RWPE1 (cell line): ENCODE measurements at regions not wholly inside any gene's neighbourhood (a gene's known extent, or its start where the extent isn't known, plus 50 kb on each side); places are given as distances from the start of the nearest gene placed in this dataset.

Experiments used
- CTCF ChIA-PET: fragments of 350-600 bp; sonication (Branson Sonifier 250); formaldehyde crosslinking; extraction: SDS; loops from one replicate; lab custom pipeline; 2021; lab: Yijun Ruan, JAX
- POLR2A ChIA-PET: fragments of 400-600 bp; formaldehyde crosslinking; extraction: SDS; loops from one replicate; lab custom pipeline; 2020; ENCODE audit warnings: antibody characterized with exemption; ENCODE audit not compliant: low non-redundant PET; lab: Yijun Ruan, JAX
- DNase-seq: peaks from one replicate; pipeline ENCODE4 v3.0.0; 2012; ENCODE audit warnings: low spot score
- H3K27ac ChIP-seq: fragments of 450-650 bp; 2 replicates; pipeline ENCODE4 v1.5.1; 2017
- CTCF ChIP-seq: fragments of 450-650 bp; conservative IDR thresholded peaks from 2 replicates; pipeline ENCODE4 v1.5.1; 2017; ENCODE audit warnings: low read depth, mild to moderate bottlenecking

GRCh38 chr6:8279041-8279805, 156.1 kb downstream of the SLC35B3 start:
- DNase-seq = no peak
- ChIA-PET CTCF (no interaction called here), POLR2A (no interaction called here)
- no peak overlapping the region for H3K27ac ChIP-seq
- no peak for TF ChIP-seq CTCF

GRCh38 chr6:8278562-8278961, 156.8 kb downstream of the SLC35B3 start:
- H3K27ac ChIP-seq = no peak overlapping the region
- no peak for TF ChIP-seq CTCF
- DNase-seq = no peak
- ChIA-PET CTCF (no interaction called here), POLR2A (no interaction called here)

- DNase-seq = no peak
- H3K27ac ChIP-seq = no peak overlapping the region
- CTCF ChIA-PET = no interaction called here
- POLR2A ChIA-PET = no interaction called here
- no peak for TF ChIP-seq CTCF
Measured at GRCh38 chr6:8277769-8278168, 157.6 kb downstream of the SLC35B3 start.

GRCh38 chr6:8276148-8276547, 159.2 kb downstream of the SLC35B3 start:
- POLR2A ChIA-PET = no interaction called here
- H3K27ac ChIP-seq = no peak overlapping the region
- CTCF ChIA-PET = interaction anchor here (0.6 to 0.7 kb wide), 2 partner anchors 86 to 231 kb away, joined by 3 to 5 read pairs; no protein-coding TSS in a partner anchor
- TF ChIP-seq CTCF = no peak
- DNase-seq = no peak

- no peak for DNase-seq
- H3K27ac ChIP-seq = no peak overlapping the region
- CTCF ChIA-PET = interaction anchor here (0.6 to 0.7 kb wide), 2 partner anchors 86 to 232 kb away, joined by 3 to 5 read pairs; no protein-coding TSS in a partner anchor
- no peak for TF ChIP-seq CTCF
- POLR2A ChIA-PET = no interaction called here
Measured at GRCh38 chr6:8275667-8276066, 159.7 kb downstream of the SLC35B3 start.

- H3K27ac ChIP-seq = no peak overlapping the region
- no peak for TF ChIP-seq CTCF
- ChIA-PET CTCF (interaction anchor here (0.6 kb wide), 1 partner anchor 63 kb away, joined by 3 read pairs; no protein-coding TSS in a partner anchor), POLR2A (no interaction called here)
- no peak for DNase-seq
Measured at GRCh38 chr6:8274226-8274625, 161.1 kb downstream of the SLC35B3 start.
